ENCODE measurements at regions not wholly inside any gene's neighbourhood (a gene's known extent, or its start where the extent isn't known, plus 50 kb on each side); places are given as distances from the start of the nearest gene placed in this dataset.

GRCh38 chr5:37957218-37957617 is 117.4 kb upstream of the GDNF start:
- no peak for TF ChIP-seq POLR2A (IDR thresholded peaks at IDR 0.05)
- TF ChIP-seq CTCF (IDR thresholded peaks at IDR 0.05) = no peak

Data from body of pancreas (tissue), 4 donors.